ENCODE measurements at regions not wholly inside any gene's neighbourhood (a gene's known extent, or its start where the extent isn't known, plus 50 kb on each side); places are given as distances from the start of the nearest gene placed in this dataset.
"Not testable (repeated sequence)": the region's sequence is repeated elsewhere in the genome, so short reads cannot be mapped to it uniquely, and the experiment has no call there.

- no peaks in the 10 kb centered on the region for H3K9me3 ChIP-seq (ENCODE audit: control insufficient read depth, insufficient read depth, low read length)
- H3K4me1 ChIP-seq (ENCODE audit: insufficient read depth, low read length): peaks cover 6% of the 10 kb centered on the region; the same call in 1 of the 2 replicates
- no peak overlapping the region for H3K9ac ChIP-seq (ENCODE audit: low read depth, low read length)
- H3K36me3 ChIP-seq (ENCODE audit: insufficient read depth, low read length): no peaks in the 10 kb centered on the region
Measured at GRCh38 chr4:150009533-150009932, 68.7 kb upstream of the DCLK2 start.

- Histone ChIP-seq H3K36me3 (ENCODE audit: insufficient read depth, low read length) (no peaks in the 10 kb centered on the region), H3K9me3 (ENCODE audit: control insufficient read depth, insufficient read depth, low read length) (no peaks in the 10 kb centered on the region), H3K9ac (ENCODE audit: low read depth, low read length) (no peak overlapping the region), H3K4me1 (ENCODE audit: insufficient read depth, low read length) (peaks cover 6% of the 10 kb centered on the region; the same call in 1 of the 2 replicates)
Measured at GRCh38 chr4:150010525-150011126, 67.6 kb upstream of the DCLK2 start.

- Histone ChIP-seq H3K9ac (ENCODE audit: low read depth, low read length) (no peak overlapping the region), H3K4me1 (ENCODE audit: insufficient read depth, low read length) (no peaks in the 10 kb centered on the region), H3K9me3 (ENCODE audit: control insufficient read depth, insufficient read depth, low read length) (no peaks in the 10 kb centered on the region), H3K36me3 (ENCODE audit: insufficient read depth, low read length) (no peaks in the 10 kb centered on the region)
Measured at GRCh38 chr4:150012851-150013360, 65.3 kb upstream of the DCLK2 start.

- not testable (repeated sequence) for H3K4me1 ChIP-seq (ENCODE audit: insufficient read depth, low read length); H3K9me3 ChIP-seq (ENCODE audit: control insufficient read depth, insufficient read depth, low read length); H3K9ac ChIP-seq (ENCODE audit: low read depth, low read length); H3K36me3 ChIP-seq (ENCODE audit: insufficient read depth, low read length)
Measured at GRCh38 chr4:150015910-150016309, 62.3 kb upstream of the DCLK2 start.

- H3K4me1 ChIP-seq (ENCODE audit: insufficient read depth, low read length); H3K9ac ChIP-seq (ENCODE audit: low read depth, low read length); H3K9me3 ChIP-seq (ENCODE audit: control insufficient read depth, insufficient read depth, low read length); H3K36me3 ChIP-seq (ENCODE audit: insufficient read depth, low read length): not testable (repeated sequence)
Measured at GRCh38 chr4:150016621-150017020, 61.6 kb upstream of the DCLK2 start.

- Histone ChIP-seq H3K9me3 (ENCODE audit: control insufficient read depth, insufficient read depth, low read length) (no peaks in the 10 kb centered on the region), H3K9ac (ENCODE audit: low read depth, low read length) (no peak overlapping the region), H3K36me3 (ENCODE audit: insufficient read depth, low read length) (no peaks in the 10 kb centered on the region), H3K4me1 (ENCODE audit: insufficient read depth, low read length) (no peaks in the 10 kb centered on the region)
Measured at GRCh38 chr4:150018257-150018656, 60.0 kb upstream of the DCLK2 start.

GRCh38 chr4:150021483-150021882 is 56.8 kb upstream of the DCLK2 start:
- H3K4me1 ChIP-seq (ENCODE audit: insufficient read depth, low read length): no peaks in the 10 kb centered on the region

GRCh38 chr4:150023489-150023888 is 54.8 kb upstream of the DCLK2 start:
- H3K9me3 ChIP-seq (ENCODE audit: control insufficient read depth, insufficient read depth, low read length): peaks cover 5% of the 10 kb centered on the region; the same call in 1 of the 2 replicates

More at GRCh38 chr4:150021483-150021882, 56.8 kb upstream of the DCLK2 start:
- Histone ChIP-seq H3K9me3 (ENCODE audit: control insufficient read depth, insufficient read depth, low read length) (no peaks in the 10 kb centered on the region), H3K36me3 (ENCODE audit: insufficient read depth, low read length) (no peaks in the 10 kb centered on the region), H3K9ac (ENCODE audit: low read depth, low read length) (no peak overlapping the region)

GRCh38 chr4:150026987-150027386 is 51.3 kb upstream of the DCLK2 start:
- not testable (repeated sequence) for H3K4me1 ChIP-seq (ENCODE audit: insufficient read depth, low read length); H3K9ac ChIP-seq (ENCODE audit: low read depth, low read length); H3K36me3 ChIP-seq (ENCODE audit: insufficient read depth, low read length); H3K9me3 ChIP-seq (ENCODE audit: control insufficient read depth, insufficient read depth, low read length)

More at GRCh38 chr4:150023489-150023888, 54.8 kb upstream of the DCLK2 start:
- Histone ChIP-seq H3K4me1 (ENCODE audit: insufficient read depth, low read length) (no peaks in the 10 kb centered on the region), H3K9ac (ENCODE audit: low read depth, low read length) (no peak overlapping the region), H3K36me3 (ENCODE audit: insufficient read depth, low read length) (no peaks in the 10 kb centered on the region)

Measured in ES-I3 (cell line).